HG03521 (cell line): ENCODE measurements at regions not wholly inside any gene's neighbourhood (a gene's known extent, or its start where the extent isn't known, plus 50 kb on each side); places are given as distances from the start of the nearest gene placed in this dataset.

ENCODE experiments used
- ATAC-seq: cut with Tn5 transposase; IDR thresholded peaks from one replicate; pipeline ENCODE4 v1.9.1; 2021; ENCODE audit warnings: mild to moderate bottlenecking, moderate library complexity; ENCODE audit not compliant: unreplicated experiment

GRCh38 chr1:90561103-90561783 lies 155.9 kb downstream of the BARHL2 start:
- no peak for ATAC-seq

DNA sequence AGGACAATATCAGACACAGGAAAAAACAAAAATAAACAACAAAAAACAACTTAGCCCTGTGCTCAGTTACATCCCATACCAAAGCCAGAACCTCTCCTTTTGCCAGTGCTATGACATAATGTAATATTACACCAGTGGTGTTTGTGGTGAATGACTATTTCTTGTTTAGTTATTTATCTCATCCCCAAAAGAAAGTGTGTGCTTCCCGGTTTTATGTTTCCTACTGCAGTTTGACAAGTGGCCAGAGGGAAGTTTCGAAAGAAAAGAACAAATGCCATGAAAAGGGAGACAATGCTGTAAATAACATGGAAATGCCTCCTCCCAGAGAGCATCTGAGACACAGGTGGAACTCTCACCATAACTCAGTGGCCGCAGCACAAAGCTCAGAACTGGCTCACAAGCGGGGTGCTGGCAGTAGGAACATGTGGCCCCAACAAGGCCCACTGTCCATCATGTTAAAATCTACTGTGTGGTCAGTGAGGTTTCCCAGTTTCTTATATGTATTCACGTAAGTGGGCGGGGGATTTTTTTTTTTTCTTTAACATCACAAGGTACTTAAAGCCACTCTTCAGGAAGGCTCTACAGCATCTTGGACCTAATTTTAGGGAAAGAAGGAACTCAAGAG lies 158.2 kb downstream of the BARHL2 start:
- no peak for ATAC-seq

DNA sequence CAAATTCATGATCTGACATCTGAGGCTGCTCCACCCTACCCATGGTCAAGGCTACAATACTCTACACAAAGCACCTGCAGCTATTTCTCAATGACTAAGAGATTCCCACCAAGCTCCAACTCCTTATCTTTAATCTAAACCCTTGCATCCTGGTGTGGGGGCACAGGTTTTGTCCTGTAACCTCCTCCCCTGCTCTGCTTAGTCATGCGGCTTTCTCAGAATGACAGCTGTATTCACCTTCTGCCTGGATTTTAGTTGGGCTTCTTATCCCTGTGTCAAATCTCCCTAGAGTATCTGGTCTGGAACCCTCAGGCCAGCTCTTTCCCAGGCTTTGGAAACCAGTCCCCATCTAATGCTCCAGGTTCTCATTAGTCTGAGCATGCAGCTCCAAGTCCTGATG lies 159.0 kb downstream of the BARHL2 start:
- ATAC-seq = no peak

DNA sequence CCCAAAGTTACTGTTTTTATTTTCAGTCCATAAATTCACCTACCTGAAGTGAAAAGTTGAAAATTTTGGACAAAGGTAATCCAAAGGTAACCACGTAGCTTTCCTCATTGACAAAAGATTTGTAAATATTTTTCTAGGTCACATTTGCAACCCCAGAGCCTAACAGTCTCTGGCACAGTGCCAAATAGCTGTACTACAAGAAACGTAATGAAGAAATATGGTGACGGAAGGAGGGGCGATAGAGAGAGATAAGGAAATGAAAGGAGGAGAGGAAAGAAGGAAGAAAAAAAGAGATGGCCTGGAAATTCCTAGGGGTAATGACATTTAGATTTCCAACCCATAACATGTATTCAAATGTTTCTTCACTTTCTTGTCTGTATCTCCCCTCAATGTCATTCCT lies 159.4 kb downstream of the BARHL2 start:
- no peak for ATAC-seq

GRCh38 chr1:90550626-90551406 lies 166.3 kb downstream of the BARHL2 start:
- ATAC-seq = no peak

GRCh38 chr1:90544356-90544755 lies 172.7 kb downstream of the BARHL2 start:
- ATAC-seq = no peak

DNA sequence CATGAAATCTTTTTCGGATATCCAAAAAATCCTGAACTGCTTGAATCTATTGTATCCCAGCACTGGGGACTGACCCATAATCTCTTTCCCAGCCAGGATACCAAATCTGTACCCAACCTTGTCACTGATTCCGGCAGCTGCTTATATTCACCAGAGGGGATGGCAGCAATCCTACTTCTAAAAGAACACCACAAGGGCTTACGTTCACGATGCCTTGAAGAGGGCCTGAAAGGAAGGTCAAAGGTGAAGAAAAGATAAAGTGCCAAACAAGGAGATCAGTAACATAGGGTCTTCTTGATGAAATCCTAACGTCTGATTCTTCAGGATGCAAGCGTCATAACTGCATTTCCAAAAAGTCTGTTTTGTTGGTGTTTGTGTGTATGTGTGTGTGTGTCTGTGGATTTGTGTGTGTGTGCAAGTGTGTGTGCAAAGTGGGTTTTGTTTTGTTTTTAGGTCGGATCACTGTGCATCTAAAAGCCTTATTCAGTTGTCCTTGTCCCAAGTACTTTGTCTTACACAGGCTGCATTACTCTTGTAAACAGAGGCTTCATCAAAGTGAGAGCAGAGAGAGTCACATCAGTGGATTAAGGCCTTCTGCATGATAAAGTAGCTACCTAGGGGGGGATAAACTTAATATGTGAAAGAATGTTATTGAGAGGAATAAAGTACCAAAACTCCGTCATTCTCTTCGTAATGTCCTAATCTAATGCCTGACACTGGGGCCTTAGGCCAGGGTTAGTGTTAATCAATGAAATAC lies 179.3 kb downstream of the BARHL2 start:
- ATAC-seq = no peak

DNA sequence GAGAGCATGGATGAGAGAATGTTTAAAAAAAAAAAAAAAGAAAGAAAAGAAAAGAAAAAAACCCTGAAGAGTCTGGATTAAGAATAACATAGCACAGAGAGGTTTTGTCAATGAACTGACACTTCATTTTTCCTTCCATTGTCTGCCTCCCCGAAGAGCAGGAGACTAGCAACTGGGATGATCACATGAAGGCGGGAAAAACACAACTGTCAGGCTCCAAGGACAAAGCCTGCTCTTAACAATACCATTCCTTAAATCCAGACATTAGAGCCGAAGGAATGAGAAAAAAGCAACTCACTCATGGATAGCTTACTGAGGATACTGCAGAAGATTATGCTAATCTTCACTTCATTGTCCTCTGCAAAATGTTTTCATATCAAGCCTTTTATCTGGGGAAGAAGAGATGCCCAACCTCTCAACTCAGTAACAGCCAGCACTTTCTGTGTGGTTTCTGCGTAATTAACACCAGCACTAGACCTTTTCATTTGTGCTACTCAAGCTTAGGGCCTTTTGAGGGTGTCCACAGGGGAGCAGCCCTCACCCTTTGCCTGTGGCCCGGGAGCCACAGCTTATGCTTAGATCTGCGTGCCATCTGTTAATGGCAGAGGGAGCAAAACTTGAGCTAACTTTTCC lies 182.3 kb downstream of the BARHL2 start:
- no peak for ATAC-seq

DNA sequence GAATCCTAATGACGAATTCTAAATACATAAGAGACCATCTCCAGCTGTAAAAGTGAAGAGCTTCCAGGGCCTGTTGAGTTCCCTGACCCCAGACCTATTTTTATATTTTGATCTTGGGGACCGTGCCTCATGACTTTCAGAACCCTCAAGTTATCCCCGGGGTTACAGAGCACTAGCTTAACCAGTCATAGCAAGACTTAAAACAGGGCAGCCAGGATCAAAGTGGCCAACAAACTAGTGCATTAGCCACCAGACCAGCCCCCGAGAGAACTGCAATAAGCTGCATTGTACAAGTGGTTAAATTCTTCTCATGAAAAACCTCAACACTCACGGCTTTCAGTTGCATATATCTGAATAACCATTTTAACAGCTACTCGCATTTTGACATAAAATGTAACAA lies 183.0 kb downstream of the BARHL2 start:
- ATAC-seq = no peak

DNA sequence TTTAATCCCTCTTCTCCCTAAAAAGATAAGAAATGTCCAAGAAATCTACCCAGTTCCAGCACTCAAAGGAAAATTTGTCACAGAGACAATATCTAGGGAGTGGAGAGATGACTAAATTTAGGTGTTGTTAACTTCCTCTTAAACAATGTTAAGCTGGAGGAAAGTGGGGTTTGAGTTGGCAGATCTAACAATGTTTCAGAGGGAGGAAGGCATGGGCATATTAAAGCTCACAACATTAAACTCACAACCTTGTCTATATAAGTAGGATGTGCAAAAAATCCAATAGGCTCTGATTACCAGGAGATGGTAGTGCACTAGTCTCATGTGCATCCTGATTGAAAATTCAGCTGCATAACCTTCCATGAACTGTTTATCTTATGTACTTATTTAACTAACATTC lies 190.1 kb downstream of the BARHL2 start:
- ATAC-seq = no peak

- ATAC-seq = no peak
These were observed 194.7 kb downstream of the BARHL2 start for GRCh38 chr1:90522432-90522831.

DNA sequence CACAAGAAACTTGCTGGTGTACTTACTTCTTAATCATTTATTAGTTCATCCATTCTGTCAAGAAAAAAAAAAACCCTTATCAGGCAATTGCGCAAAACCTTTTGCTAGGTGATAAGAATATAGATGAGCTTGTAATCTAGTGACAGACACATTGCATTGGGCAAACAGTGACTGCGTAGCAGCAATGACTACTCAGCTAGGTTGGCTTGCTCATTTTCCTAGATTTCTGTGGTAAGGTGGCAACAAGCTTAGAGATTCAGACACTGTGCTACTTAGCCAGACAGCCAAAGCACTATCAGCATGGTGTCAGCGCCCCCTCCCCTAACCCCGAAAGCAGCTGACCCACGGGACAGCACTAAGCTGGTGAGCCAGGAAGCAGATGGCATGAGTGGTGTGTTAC lies 203.1 kb downstream of the BARHL2 start:
- no peak for ATAC-seq

DNA sequence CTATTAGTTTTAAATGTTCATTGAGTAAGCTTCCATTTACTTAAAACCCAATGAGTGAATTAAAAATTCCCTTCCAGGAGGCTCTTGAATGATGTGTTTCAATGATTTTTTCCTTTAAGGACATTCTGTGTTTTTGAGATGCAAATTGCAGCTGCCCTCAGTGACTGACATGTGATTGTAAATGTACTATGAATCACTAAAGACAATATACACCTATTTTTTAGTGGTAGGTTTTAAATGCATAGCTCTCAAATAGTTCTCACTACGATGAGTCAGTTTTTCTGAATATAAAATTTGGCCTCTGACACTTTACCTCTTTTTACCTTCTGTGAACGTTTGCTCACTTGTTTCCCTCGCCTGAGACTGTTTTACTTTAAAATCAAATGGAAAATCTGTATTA lies 204.7 kb downstream of the BARHL2 start:
- no peak for ATAC-seq

- no peak for ATAC-seq
These were observed 207.0 kb downstream of the BARHL2 start for GRCh38 chr1:90510143-90510542.

DNA sequence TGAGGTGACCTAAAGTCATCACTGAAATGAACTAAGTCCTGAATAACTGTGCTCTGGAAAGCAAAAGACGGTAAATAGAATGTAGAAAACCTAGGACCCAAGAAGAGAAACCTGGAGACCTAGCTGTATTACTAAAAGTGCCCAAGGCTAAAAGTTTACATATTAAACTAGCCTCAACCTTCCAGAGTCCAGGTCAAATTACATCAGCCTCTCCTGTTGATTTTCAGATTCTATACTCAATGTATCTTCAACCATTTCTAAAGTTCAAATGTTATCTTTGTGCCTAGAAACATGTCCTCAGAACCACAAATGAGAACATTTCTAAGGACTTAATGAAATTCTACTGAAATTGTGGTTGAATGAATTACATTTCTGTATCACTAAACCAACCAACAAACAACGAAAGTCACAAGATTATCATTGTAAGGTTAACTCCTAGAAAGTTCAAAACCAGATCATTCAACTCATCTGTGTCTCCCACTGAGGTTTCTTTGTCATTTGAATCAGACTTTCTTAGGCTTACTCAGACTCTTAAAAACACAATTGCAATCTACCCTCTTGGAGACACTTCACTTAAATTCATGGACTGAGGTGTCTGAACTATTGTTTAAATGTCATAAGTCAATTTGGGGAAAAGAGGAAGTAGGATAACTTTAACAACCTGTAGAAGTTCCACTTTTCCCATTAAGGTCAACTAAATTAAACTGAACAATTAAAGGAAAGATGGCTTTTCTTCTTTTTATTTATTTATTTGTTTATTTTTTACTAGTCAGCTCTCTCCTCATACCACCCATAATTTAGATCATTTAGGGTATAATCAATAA lies 207.7 kb downstream of the BARHL2 start:
- peak; percentile 55 for ATAC-seq

DNA sequence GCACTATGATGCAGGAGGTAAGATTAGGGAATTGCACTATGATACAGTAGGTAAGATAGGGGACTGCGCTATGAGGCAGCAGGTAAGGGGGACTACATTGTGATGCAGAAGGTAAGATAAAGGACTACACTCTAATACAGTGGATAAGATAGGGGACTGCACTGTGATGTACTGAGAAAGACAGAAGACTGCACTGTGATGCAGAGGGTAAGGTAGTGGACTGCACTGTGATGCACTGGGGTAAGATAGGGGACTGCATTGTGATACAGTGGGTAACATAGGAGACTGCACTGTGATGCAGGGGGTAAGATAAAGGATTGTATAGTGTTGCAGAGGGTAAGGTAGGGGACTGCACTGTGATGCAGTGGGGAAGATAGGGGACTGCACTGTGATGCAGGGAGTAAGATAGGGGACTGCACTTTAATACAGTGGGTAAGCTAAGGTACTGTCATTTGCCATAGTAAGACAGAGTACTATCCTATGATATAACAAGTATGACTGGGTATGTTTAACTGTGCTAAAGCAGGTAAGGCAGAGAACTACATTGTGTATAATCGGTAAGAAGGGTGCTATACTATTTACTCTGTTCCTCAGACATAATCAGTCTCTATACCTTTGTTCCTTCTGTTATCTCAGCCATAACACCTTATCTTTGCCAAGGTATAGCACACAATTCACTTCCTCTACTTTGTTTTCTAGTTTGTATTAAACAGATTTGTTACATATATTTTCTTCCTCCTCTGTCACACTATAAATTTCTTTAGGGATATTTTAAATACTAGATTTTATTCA lies 208.5 kb downstream of the BARHL2 start:
- no peak for ATAC-seq

DNA sequence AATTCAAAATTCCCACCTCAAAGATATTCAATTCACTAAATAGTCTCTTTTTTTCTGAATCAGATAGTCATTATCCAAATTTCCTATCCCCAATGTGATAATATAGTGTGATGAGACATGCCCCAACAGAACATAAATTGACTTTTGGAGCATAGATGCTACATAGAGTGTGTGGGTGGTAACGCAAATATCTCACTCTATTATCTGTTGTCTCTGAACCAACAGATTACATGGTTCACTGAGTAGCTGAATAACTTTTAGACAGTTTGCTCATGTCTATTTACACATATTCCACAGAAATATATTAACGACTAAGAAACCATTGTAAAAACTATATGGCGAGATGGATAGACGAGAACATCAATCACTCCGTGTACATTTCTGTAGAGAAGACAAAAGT lies 209.9 kb downstream of the BARHL2 start:
- no peak for ATAC-seq

DNA sequence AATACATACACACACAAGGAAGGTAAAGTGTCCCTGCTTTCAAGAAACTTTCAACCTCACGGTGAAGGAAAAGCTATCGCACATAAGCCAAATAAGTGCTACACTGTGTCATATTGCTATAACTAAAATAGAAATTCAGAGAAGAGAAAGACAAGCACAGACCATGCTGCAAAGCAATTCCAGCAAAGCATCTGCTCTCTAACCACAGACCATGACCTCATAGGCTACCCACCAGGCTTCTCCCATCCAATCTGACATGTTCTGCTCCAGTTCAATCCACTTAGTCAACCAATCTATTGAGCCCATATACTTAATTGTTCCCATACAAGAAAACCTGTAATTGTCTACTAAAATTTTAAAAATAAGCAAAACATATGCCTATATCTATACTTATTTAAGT lies 211.3 kb downstream of the BARHL2 start:
- no peak for ATAC-seq

GRCh38 chr1:90504509-90504908 lies 212.6 kb downstream of the BARHL2 start:
- no peak for ATAC-seq
